SU-DHL-6 (cell line): ENCODE measurements at regions not wholly inside any gene's neighbourhood (a gene's known extent, or its start where the extent isn't known, plus 50 kb on each side); places are given as distances from the start of the nearest gene placed in this dataset.

ENCODE experiments used
- EZH2phosphoT487 ChIP-seq: fragments of 200-600 bp; sonication (generic), shearing (Covaris generic); conservative IDR thresholded peaks from 2 replicates; pipeline ENCODE4 v1.6.1; 2018; ENCODE audit warnings: mild to moderate bottlenecking, antibody characterized with exemption, low read length, moderate library complexity, mixed read lengths
- TF ChIP-seq, protein P1 (sequence below): fragments of 200-600 bp; sonication (generic); IDR thresholded peaks from one replicate; pipeline ENCODE4 v1.5.1; 2017; ENCODE audit warnings: antibody characterized with exemption, mild to moderate bottlenecking, low read length, moderate library complexity; ENCODE audit not compliant: insufficient read depth, poor library complexity, severe bottlenecking

DNA sequence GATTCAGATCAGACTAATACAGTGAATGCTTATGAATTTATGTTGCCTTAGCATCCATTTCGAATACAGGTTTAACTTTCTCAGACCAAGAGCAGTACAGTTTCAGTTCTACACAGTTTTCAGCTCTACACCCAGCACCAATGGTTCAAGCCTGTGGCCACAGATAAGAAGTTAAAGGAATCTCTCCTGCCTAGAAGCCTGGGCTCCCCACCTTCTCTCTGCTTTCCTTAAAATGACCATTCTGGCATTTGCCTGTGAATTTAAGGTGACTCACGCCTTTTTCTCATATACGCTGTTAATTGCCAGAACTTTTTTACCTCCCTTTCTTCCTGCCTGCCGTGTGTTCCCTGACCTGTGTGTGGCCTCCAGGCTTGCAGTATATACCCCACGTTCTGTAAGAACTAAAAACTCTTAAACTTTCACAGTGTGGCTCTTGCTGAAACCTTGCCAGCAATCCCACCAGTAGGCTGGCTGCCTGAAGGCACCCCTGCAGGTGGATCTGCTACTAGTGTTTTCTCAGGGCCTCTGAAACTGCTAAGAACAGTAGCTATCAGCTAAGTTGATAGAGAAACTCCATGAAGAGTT lies 692.8 kb upstream of the CDH18 start:
- TF ChIP-seq, protein P1, sequence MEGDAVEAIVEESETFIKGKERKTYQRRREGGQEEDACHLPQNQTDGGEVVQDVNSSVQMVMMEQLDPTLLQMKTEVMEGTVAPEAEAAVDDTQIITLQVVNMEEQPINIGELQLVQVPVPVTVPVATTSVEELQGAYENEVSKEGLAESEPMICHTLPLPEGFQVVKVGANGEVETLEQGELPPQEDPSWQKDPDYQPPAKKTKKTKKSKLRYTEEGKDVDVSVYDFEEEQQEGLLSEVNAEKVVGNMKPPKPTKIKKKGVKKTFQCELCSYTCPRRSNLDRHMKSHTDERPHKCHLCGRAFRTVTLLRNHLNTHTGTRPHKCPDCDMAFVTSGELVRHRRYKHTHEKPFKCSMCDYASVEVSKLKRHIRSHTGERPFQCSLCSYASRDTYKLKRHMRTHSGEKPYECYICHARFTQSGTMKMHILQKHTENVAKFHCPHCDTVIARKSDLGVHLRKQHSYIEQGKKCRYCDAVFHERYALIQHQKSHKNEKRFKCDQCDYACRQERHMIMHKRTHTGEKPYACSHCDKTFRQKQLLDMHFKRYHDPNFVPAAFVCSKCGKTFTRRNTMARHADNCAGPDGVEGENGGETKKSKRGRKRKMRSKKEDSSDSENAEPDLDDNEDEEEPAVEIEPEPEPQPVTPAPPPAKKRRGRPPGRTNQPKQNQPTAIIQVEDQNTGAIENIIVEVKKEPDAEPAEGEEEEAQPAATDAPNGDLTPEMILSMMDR = no peak
- no peak for TF ChIP-seq EZH2phosphoT487
